UCSD-AML1 (cell line): ENCODE measurements at regions not wholly inside any gene's neighbourhood (a gene's known extent, or its start where the extent isn't known, plus 50 kb on each side); places are given as distances from the start of the nearest gene placed in this dataset.
"Not testable (repeated sequence)": the region's sequence is repeated elsewhere in the genome, so short reads cannot be mapped to it uniquely, and the experiment has no call there.

Source experiments
- DNase-seq: peaks from one replicate; lab custom pipeline; 2025; ENCODE audit not compliant: unreplicated experiment; lab: John Stamatoyannopoulos, UW

DNA sequence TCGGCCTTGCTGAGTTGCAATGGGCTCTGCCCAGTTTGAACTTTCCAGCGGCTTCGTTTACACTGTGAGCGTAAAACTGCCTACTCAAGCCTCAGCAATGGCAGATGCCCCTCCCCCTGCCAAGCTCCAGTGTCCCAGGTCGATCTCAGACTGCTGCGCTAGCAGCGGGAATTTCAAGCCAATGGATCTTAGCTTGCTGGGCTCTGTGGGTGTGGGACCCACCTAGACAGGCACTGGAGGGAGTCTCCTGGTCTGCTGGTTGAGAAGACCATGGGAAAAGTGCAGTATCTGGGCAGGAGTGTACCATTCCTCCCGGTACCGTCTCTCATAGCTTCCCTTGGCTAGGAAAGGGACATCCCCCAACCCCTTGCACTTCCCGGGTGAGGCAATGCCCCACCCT, 88.2 kb downstream of the KLHL28 start:
- DNase-seq = no peak

DNA sequence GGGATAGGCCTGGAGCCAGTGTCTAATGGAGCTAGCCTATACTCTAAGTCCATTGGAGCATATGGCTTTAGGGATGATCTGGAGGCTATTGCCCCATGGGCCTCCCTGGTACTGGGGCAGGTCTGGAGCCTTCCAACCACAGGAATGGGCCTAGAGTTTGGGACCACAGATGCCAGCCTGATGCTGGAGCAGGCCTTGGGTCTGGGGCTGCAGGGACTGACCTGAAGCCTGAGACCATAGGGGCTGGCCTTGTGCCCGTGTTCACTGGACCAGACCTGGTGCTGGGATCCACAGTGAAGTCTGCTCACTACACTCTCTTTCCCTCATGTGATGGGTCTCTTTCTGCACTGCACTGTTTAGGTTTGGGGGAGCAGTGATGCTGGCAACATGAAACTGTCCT, 95.0 kb downstream of the KLHL28 start:
- no peak for DNase-seq

DNA sequence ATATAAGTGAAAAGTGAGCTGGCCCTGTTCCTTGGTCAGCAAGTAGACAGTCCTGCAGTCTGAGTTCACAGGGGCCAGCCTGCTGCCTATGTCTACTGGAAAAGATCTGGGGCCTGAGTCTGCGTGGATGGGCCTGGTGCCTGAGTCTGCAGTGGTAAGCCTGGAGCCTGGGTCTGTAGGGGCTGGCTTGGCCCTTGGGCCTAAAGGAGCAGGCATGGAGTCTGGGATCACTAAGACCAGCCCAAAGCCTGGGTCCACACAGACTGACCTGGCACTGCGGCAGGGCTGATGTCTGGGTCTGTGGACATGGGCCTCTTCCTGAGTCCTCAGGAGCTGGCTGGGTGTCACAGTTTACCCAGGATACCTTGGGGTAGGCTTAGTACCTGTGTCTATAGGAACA, 95.4 kb downstream of the KLHL28 start:
- no peak for DNase-seq

DNA sequence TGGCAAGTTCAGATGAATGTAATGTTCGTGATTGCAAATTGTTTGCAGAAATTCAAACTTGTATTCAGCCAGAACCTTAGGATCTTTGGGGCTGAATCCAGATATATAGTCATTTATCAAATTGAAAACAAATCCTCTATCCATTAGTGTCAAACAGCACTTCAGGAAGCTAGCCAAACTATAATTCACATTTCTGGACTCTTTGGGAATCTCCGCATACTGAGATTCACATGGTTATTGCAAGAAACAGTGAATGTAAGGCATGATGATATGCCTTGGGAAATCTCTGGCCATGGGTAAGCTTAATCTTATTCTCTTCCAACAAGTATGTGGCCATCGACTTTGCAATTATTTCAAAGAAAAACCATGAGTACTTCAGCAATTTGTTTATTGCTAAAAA, 98.5 kb downstream of the KLHL28 start:
- DNase-seq = no peak

DNA sequence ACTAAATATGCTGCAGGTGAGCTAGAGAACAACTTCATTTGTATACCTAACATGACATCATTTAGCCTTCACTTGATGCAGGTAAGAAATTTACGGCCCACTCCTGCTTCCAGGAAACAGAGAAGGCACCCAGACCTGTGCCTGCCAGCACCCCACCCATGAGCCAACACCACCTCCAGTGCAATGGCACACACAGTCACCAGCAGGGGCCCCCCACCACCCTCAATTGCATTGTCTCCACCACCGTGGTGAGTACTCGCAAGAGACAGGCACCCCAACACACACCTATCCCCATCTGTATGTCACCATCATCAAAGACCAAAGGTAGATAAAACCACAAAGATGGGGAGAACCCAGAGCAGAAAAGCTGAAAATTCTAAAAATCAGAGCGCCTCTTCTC, 107.6 kb downstream of the KLHL28 start:
- no peak for DNase-seq

DNA sequence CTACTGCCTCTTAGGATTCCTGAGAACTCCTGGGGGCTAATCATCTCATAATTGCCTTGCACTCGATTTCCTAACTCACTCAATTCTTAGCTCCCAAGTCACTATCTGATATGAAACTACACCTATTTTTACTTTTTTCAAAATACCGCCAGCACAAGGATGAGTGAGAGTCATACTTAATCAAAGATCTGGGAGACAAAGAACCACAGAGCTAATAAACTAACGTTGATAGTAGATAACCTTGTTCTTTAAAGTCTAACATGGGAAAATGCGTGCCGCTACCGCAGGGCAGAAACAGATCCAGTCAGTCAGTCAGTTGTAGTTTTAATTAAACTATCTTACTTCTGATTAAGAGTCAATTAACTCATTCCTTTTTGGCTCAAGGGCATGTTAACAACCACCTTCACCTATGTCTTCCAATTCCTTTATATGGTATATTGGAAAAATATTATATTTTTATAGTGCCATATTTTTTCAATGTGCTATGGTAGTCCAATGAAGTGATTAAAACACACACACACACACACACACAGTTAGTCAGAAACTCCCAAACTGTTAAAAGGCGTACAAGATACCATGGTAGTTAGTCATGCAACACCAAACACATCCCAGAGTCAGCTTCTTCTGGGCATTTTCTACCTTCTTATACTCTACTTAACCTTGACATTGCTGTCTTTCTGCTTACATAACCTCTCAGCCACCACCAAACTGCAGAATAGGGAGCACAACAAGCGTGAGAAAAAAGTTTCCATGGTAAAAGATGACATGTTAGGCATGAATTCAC, 114.0 kb downstream of the KLHL28 start:
- no peak for DNase-seq

DNA sequence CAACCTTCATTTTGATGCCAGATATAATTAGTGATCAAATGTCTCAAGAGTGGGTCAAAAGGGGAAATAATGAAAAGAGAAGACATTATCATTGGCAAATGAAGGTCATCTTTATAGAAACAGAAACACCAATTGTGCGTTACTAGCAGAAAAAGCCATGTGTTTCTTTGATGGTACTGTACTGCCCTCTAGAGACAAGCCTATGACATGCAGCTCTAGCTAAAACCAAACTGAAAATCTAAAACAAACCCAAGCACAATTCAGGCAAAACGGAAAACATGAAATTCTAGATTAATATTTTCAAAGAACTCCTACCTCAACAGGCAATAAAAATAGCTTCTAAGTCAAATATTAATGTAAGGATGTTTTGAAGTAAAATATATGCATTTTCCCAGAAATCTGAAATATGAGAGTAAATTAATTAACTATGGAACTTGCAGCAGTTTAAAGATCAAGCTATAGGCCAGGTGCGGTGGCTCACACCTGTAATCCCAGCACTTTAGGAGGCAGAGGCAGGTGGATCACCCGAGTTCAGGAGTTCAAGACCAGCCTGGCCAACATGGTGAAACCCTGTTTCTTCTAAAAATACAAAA, 115.4 kb downstream of the KLHL28 start:
- no peak for DNase-seq

DNA sequence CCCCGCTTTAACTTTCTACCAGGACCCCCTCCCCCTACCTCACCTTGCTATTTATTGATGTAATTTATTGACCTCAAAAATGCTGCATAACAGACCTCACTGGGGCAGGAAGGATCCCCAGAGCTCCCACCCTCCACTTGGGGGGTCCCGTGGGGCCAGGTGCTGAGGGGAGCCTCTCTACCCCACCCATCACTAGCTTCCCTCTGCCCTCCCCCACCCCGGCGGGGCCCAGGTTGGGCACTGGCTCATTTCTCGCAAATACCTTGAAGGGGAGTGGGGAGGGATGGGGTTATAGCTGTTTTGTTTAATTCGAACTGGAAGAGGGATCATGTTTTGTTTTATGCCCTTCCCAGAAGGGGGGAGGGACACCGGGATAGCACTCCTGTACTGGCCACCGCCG, 125.8 kb downstream of the KLHL28 start:
- DNase-seq = not testable (repeated sequence)

DNA sequence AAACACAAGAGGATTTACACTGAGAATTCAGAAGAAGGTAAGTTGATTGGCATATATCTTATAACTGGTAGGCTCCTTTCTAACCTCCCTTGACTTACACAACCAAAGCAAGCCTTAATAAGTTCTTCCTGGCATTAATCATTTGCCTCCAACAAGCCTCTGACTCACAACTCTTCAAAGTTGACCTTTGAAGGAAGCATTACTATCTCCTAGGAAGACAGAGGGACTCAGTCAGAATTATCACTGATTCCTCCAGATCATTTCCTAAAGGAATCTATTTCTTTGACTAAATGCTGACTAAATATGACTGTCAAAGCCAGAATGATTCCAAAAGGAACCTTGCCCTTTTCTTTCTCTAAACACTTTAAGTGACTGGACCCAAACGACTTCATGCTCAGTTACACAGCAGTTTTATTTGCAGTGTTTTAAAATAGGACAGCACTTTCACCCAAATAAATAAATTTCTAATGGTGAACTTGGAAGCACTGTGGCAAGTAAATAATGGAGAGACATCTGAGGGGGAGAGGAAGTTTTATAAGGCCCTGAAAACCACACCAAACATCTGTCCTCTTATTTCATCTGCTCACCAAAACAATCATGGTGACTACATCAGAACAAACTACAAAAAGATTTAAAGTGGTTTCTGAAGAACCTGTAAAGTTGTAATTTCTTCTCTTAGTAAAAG, 128.2 kb downstream of the KLHL28 start:
- no peak for DNase-seq

DNA sequence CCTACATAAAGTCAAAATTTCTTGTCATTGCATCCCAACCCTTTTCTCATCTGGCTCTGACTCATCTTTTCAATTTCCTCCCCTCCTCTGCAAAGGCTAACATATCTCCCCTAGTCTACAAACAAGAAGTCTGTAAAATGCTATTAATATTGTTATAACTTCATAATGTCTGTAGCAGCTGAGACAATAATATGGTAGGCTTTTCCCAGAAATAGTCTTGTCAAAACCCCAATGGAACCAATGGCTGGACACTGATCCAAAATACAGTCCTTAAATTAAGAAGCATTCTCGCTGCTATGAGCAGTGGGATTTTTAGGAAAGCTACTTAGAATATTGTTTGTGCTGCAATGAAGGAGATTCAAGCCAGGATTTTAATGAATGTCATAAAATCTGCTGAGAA, 131.4 kb downstream of the KLHL28 start:
- DNase-seq = no peak

DNA sequence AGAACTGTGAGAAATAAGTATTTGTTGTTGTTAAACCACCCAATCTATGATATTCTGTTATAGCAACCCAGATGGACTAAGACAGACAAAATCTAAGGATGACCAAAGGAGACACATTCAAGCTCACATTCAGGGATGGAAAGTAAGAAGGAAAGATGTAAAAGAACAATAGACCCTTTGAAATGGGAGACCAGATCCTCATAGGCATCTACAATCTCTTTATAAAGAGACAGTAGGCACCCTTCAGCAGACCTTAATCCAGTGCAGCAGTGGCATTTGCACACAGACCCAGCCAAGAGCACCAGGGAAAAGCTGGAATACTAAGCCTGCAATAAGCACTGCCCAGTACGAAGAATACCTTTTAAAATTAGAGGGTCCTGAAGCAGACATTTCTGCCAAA, 132.7 kb downstream of the KLHL28 start:
- no peak for DNase-seq

DNA sequence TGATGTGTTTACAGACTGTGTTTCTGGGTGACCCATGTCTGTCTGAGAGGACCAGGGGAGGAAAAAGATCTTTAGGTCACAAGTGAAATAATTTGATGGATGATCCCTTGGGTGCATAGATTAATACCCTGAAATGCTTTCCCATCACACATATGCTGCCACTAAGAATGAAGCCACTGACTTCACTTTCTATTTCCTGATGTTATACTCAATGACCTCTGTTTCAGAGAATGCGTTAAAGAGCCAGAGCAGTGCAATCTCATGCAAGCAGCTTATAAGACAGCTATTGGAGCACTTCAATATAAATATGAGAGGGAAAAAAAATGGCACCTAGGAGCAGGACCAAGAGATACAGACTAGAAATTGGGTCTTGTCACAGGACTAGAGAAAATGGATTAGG, 133.7 kb downstream of the KLHL28 start:
- no peak for DNase-seq

DNA sequence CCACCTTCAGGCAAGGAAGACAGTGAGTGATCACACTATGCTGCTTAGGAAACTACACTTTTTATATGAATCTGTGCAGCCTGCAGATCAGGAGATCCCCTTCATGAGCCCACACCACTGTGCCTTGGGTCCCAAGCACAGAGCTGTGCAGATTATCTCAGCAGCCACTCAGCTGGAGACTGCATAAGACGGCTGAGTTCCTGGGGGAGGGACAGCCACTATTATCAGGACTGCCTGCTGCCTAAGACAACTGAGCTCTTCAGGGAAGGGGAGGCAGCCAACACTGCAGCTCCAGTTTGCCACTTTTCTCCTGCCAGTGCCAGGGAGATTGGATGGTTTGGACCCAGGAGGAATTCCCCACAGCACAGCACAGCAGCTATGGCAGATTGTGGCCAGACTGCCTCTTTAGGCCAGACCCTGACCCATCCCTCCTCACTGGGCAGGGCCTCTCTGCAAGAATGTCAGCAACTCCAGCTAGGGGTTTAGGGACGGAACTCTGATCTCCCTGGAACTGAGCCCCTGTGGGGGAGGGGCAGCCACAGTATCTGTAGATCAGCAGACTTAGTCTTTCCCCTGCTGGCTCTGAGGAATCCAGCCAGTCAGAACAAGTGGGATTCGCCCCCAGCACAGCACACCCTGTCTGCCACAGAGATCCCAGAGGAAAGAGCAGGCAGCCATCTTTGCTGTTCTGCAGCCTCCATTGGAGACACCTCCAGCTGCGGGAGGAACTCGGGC, 141.3 kb downstream of the KLHL28 start:
- no peak for DNase-seq

DNA sequence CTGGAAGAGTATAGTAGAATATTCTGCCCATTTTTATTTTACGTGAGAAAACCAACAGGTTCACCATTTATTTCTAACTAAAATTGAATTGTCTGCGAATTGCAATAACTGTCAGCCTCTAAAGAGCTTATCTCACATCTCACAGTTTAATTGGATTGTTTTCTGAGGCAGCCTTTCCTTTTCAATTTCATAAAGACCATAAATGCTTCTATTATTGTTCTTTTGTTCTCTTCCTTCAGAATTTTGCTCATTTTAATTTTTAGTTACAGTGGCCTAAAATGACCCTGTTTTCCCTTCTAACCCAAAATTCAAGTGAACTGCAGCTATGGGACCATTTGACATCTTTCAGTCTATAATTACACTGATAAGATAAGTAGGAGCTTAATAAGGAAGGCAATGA, 147.6 kb downstream of the KLHL28 start:
- no peak for DNase-seq

DNA sequence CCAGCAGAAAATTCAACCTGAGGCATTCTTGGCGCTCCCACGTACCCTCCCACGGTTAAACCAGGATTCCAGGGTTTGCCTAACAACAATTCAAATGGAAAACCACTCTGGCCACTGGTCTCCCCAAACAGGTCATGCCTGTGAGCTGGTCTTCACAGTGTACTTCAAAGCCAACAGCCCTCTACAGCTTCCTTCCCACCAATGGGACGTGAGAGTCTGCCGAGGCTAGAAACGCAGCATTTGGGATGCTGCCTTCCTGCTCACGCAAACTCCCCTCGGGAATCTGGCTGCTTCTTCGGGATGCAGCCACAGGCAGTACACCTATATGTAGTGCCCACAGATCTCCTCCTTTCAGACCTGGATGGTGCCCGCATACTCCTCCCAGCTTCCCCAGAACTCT, 149.1 kb downstream of the KLHL28 start:
- DNase-seq = peak; percentile 4

DNA sequence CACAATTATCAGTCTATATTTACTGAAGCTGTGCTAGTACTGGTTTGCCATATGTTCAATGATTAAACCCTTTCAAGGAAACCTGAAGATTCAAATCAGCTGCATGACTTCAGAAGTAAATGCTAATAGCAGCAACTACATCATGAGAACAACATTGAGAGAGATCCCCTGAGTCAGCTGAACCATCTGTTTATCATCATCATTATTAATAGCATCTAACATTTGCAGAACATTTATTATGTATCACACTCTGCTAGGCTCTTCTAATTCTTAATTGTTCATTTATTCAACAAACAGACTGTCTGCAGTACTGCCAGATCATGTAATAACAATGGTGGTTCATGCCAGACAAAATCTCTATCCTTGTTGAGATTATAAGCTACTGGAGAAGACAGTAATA, 157.4 kb downstream of the KLHL28 start:
- DNase-seq = no peak

DNA sequence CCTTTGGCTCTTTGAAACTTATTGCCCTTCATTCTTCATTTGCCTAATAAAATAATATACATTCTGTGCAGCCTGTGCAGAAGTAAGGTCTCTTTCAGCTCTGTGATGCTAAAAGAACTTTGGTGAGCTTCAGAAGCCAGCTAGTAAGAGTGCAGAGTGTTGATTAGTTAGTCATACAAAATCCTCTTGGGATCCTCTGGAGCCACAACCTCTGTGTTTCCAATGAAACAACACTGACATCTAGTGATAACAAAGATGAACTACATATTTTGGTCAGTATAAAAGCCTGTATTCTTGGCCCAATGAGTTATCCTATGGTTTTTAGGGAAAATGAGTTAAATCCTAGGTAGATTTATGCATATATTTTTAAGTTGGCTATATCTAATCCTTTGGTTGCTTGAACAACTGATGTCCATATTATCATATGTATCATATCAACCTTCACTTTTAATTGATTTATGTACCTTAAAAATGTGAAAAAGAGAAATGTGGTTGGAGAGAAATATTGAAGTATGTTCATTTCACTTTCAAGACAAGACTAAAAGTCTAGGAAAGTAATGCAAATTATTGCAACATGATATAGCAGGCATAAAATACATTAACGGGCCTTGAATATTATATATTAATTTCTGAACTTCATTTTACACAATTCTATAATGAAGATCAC, 158.4 kb downstream of the KLHL28 start:
- DNase-seq = no peak

DNA sequence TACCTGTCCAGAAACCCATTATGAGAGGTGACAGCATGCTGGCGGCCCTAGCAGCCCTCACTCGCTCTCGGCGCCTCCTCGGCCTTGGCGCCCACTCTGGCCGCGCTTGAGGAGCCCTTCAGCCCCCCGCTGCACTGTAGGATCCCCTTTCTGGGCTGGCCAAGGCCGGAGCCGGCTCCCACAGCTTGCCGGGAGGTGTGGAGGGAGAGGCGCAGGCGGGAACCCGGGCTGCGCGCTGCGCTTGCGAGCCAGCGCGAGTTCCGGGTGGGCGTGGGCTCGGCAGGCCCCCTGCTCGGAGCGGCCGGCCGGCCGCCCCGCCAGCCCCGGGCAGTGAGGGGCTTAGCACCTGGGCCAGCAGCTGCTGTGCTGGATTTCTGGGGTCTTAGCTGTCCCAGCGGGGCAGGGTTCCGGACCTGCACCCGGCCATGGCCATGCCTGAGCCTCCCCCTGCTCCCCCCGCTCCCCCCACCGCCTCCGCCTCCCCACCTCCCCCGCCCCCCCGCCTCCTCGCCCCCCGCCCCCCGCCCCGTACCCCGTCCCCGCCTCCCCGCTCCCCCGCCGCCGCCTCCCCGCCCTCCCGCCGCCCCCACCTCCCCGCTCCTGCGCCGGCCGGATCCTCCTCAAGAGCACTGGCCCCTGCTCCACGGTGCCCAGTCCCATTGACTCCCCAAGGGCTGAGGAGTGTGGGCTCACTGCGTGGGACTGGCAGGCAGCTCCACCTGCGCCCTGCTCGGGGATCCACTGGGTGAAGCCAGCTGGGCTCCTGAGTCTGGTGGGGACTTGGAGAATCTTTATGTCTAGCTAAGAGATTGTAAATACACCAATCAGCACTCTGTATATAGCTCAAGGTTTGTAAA, 163.1 kb downstream of the KLHL28 start:
- no peak for DNase-seq

DNA sequence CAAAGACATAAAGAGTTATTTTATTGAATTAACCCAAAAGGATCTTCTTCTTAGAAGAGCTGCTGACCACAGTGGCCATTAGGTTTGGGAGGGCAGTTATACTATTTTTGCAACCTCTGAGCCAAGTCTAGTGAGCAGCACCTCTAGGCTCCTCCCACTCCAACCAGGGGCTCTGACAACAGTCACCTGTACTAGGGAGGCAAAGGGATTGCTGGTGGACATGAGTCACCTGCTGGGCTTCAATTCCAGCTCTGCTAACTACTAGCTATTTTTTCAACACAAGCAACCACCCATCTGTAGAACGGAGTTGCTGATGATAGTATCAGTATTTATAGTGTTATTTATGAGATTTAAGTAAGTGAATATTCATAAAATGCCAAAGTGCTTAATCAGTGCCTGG, 166.0 kb downstream of the KLHL28 start:
- no peak for DNase-seq

DNA sequence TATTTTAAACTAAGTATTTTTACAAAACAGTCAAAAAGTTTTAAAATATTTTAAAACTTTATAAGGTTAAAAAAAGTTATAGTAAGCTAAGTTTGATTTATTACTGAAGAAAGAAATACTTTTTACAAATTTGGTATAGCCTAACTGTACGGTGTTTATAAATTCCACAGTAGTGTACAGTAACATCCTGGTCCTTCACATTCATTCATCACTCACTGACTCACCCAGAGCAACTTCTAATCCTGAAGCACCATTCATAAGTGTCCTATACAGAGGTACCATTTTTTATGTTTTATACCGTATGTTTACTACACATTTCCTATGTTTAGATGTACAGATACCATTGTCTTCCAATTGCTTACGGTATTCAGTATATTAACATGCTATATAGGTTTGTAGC, 170.0 kb downstream of the KLHL28 start:
- no peak for DNase-seq
